ENCODE measurements at regions not wholly inside any gene's neighbourhood (a gene's known extent, or its start where the extent isn't known, plus 50 kb on each side); places are given as distances from the start of the nearest gene placed in this dataset.

- TF ChIP-seq EGR1 (IDR thresholded peaks at IDR 0.05) (no peak), MAX (IDR thresholded peaks at IDR 0.05) (no peak), TCF12 (IDR thresholded peaks at IDR 0.05; ENCODE audit: low read depth) (no peak), REST (IDR thresholded peaks at IDR 0.05; ENCODE audit: low read depth) (no peak), USF1 (IDR thresholded peaks at IDR 0.05) (no peak)
These were observed 58.7 kb upstream of the MEF2A start for GRCh38 chr15:99507016-99507503.

Data from Ishikawa (cell line).